A673 (cell line): ENCODE measurements at regions not wholly inside any gene's neighbourhood (a gene's known extent, or its start where the extent isn't known, plus 50 kb on each side); places are given as distances from the start of the nearest gene placed in this dataset.

ENCODE experiments used
- CTCF ChIP-seq: fragments of 300-800, 200-600 bp; sonication (generic); conservative IDR thresholded peaks from 2 replicates; pipeline ENCODE4 v1.5.1; 2017; ENCODE audit warnings: low read depth, mild to moderate bottlenecking, antibody characterized with exemption, low read length, moderate library complexity, mixed read lengths
- EZH2 ChIP-seq: fragments of 200-600 bp; sonication (generic); IDR thresholded peaks from 2 replicates; pipeline ENCODE4 v1.6.1; 2017; ENCODE audit warnings: borderline replicate concordance, low read depth, mild to moderate bottlenecking, mixed read lengths, antibody characterized with exemption, low read length; ENCODE audit not compliant: poor library complexity, severe bottlenecking

GRCh38 chr16:49089533-49089932, 192.1 kb downstream of the CBLN1 start:
- no peak for TF ChIP-seq CTCF
- no peak for TF ChIP-seq EZH2
